NCI-H146 (cell line): ENCODE measurements at regions not wholly inside any gene's neighbourhood (a gene's known extent, or its start where the extent isn't known, plus 50 kb on each side); places are given as distances from the start of the nearest gene placed in this dataset.
"Not testable (repeated sequence)": the region's sequence is repeated elsewhere in the genome, so short reads cannot be mapped to it uniquely, and the experiment has no call there.

Source experiments
- DNase-seq: peaks from one replicate; lab custom pipeline; 2025; lab: John Stamatoyannopoulos, UW

- DNase-seq, result no peak
These were observed 325.6 kb upstream of the SOX14 start for GRCh38 chr3:137438561-137438960.

GRCh38 chr3:137460944-137461343 is 303.2 kb upstream of the SOX14 start:
- DNase-seq, result no peak

DNA sequence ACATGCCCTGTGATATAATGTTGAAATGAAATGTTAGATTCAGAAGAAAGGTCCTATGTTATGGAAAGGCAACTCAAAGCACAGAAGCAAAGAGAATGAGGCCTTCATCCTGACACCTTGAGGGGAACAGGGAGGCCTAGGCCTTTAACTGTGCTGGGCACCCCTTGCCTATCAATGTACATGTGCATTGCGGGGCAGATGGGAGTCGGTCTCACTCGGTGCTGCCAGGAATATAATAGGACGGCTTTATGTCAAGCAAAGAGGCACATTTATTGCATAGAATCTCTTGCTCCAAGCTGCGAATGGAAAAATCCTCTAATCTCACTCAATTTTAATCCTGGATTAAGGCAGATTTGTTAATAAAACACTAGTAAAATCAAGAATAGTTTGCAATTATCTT is 301.0 kb upstream of the SOX14 start:
- DNase-seq, result no peak

GRCh38 chr3:137464341-137464740 is 299.8 kb upstream of the SOX14 start:
- DNase-seq, result no peak

GRCh38 chr3:137468446-137468845 is 295.7 kb upstream of the SOX14 start:
- DNase-seq, result no peak

DNA sequence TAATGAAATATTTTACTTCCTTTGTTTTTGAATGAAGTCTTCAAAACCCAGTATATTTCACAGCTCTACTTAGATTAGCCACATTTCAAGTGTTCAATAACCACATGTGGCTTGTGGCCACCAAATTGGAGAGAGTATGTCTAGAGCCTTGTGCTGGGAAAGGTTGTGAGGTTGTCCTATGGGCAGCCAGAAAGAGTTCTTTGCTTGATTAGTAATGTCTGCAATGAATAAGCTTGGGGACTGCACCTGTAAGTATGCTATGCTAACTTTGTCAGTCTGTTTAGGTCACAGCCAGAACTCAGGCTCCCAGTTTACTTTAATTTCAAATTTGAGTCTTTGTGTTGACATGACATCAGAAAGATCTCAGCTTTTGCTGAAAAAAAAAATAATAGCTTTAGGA is 294.9 kb upstream of the SOX14 start:
- DNase-seq, result no peak

DNA sequence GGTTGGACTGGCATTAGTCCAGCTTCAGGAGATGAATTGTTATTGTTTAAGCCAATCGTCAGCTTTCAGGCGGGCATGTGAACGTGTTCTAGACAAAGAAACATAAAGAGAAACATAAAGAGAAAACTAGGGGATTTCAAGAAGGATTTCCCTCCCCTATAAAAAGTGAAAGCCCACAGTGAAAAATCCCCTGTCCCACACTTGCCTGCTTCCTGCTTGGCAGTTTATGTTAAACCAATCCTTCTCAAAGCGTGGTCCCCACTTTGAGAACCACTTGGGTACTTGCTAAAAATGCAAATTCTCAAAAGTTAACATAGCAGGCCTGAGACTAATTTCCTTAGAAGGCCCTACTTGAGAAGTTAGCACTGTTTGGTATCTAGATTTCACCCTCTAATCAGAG is 293.0 kb upstream of the SOX14 start:
- DNase-seq, result no peak

DNA sequence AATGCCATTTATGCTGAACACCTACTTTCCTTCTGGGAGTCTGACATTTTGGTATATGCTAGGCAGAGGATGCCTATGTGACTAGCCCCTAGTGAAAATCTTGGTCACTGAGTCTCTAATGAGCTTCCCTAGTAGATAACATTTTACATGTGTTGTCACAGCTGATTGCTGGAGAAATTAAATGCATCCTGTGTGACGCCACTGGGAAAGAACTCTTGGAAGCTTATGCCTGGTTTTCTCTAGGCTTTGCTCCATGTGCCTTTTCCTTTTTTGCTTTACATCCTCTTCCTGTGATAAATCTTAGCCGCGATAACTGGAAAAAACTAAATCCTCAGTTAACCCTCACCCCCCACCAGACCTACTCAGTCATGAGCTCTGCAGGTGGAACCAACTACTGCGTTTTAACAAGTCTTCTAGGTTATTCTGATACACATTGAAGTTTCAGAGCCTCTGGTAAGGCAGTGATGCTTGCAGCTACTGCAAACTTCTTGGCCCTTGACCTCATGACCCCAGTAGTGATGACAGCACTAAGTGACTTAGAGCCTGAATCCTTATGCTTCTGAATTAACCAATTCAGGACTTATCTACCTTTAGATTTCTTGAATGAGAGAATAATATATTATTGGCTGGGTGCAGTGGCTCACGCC is 292.4 kb upstream of the SOX14 start:
- no peak for DNase-seq

GRCh38 chr3:137477614-137478013 is 286.5 kb upstream of the SOX14 start:
- DNase-seq, result no peak

GRCh38 chr3:137509354-137510045 is 254.6 kb upstream of the SOX14 start:
- DNase-seq, result peak; percentile 65

DNA sequence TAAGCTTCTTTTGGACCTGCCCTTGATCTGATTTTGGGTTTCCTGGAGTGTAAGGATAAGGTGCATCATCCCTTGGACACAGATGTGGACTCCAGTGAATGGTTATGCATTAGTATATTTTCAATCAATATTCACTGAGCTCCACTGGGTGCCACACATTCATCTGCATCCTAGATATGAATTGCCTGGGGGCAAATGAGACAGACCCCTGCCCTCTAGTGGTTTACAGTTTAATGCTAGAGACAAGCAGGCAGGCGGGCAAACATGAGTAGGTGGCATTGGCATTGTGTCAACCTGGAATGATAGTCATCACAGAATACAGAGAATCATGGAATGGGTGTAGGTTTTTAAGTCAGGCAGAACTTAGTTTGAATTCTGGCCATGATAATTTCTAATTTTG is 252.5 kb upstream of the SOX14 start:
- DNase-seq, result no peak

DNA sequence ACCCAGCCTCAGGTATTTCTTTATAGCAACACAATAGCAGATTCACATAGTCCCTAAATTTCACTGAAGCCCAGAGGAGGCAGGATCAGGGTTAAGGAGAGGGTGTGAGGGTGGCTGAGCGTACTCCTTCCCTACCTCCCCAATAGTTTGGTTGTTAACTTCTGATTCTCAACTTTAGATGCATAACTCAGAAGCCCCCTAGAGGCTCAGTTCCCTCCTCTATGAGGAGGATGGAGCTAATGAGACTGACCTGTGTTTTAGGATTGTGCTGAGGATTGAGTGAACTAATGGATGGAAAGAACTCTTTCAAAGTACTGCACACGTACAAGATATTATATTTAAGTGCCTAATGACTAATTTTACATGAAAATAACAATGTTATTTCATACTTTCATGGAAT is 249.3 kb upstream of the SOX14 start:
- DNase-seq, result no peak

DNA sequence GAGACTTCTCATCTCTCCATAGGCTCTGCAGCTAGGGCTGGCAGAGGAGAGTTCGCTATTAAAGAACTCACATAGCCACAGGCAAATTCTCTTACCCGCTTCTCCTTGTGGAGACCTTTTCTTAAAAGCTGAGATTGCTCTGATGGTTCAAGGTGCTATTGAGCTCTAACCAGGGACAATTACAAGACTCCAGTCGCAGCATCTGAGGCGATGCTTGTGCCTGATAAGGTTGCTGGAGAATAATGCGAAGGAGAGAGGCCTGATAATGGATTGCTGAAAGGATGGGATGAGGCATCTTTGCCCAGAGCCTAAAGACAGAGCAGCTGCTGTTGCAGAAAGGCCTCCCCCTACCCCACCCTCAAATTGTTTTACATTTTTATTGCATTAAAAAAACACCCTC is 244.5 kb upstream of the SOX14 start:
- DNase-seq, result no peak

GRCh38 chr3:137524751-137525150 is 239.4 kb upstream of the SOX14 start:
- no peak for DNase-seq

DNA sequence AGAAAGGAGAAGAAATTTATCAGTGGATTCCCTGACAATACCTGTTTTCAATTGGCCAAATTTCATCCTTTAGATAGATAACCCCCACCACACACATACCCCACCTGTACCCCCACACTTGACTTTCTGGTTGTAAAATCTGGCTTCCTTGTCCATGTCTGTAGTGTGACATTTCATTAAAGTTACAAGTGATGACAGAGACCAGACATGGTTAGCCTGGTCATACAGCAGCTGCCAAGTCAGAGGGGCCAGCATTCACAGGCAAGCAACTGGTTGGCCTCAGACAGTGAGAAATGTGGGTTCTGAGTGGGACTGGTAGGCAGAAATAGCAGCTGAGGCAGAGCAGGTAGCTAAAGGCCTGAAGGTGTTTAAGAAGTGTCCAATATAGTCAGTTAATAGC is 238.6 kb upstream of the SOX14 start:
- no peak for DNase-seq

GRCh38 chr3:137542049-137542448 is 222.1 kb upstream of the SOX14 start:
- no peak for DNase-seq

- no peak for DNase-seq
These were observed 209.9 kb upstream of the SOX14 start for GRCh38 chr3:137554242-137554641.

GRCh38 chr3:137568880-137569279 is 195.2 kb upstream of the SOX14 start:
- DNase-seq, result no peak

DNA sequence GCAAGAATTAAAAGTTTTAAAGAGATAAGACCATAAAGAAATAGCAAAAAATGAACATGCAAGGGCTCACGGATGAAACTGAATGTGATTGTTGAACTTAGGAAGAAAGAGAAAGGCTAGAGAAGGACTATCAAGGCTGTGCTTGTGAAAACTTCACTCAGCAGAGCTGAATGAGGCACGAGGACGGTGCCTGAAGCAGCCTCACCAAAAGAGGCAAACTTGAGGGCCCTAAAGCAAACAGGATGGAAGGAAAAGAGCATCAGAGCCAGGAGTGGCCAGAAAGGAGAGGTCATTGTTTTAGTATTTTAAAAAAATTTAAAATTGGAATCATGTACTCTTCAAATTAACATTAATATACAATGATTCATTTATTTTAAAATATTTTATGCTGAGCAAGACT is 191.2 kb upstream of the SOX14 start:
- no peak for DNase-seq

GRCh38 chr3:137582484-137582883 is 181.6 kb upstream of the SOX14 start:
- DNase-seq, result no peak

DNA sequence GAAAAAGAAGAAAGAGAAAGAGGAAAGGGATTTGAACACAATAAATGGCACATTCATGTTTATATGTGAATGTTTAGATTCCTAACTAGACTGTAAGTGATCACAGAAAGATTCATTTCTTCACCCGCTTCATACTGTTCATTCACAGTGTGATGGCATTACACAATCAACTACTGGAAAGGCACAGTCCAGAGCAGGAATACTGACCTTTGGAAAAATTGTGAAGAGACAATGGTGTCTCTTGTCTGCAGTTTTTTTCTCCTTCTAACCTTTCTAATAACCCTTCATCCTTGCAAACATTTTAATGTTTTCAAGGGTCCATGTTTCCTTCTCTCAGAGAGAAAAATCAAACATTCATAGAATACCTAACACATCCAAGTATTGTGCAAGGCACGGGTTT is 180.9 kb upstream of the SOX14 start:
- no peak for DNase-seq

GRCh38 chr3:137588871-137589270 is 175.2 kb upstream of the SOX14 start:
- no peak for DNase-seq

DNA sequence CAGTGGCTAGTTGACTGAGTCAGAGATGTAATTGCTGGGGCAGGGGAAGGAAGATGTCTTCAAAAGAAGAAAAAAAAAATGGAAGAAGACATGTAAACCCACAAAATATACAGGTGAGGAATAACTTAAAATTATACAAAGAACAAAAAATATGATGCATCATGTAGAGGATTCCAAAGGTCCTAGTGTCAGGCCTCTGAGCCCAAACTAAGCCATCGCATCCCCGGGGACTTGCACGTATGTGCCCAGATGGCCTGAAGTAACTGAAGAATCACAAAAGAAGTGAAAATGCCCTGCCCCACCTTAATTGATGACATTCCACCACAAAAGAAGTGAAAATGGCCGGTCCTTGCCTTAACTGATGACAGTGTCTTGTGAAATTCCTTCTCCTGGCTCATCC is 168.7 kb upstream of the SOX14 start:
- DNase-seq, result not testable (repeated sequence)

GRCh38 chr3:137610723-137611122 is 153.4 kb upstream of the SOX14 start:
- no peak for DNase-seq
